ENCODE measurements at regions not wholly inside any gene's neighbourhood (a gene's known extent, or its start where the extent isn't known, plus 50 kb on each side); places are given as distances from the start of the nearest gene placed in this dataset.

DNA sequence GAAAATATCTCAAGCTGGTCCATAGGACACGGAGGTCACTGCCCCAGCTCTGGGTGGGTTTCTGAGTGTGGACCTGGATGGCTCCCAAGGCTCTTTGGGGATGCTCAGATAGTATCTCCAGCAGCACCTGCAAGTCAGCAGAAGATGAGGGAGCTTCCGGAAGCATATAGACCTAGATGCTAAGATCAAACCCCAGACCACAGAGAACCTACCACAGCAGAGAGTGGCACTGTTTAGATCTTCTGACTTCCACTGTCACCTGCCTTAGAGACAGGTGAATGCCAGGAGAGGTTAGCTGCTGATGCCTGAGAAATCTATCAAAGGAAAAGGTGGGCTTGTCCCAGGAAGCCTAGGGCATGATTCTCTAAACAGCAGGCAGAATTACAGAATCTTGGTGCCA is 105.7 kb upstream of the TRPM1 start:
- TF ChIP-seq CTCF (IDR thresholded peaks at IDR 0.05): no peak

GRCh38 chr15:31208817-31209216 is 107.3 kb upstream of the TRPM1 start:
- TF ChIP-seq CTCF (IDR thresholded peaks at IDR 0.05): no peak

GRCh38 chr15:31211353-31211752 is 109.8 kb upstream of the TRPM1 start:
- TF ChIP-seq CTCF (IDR thresholded peaks at IDR 0.05): no peak

DNA sequence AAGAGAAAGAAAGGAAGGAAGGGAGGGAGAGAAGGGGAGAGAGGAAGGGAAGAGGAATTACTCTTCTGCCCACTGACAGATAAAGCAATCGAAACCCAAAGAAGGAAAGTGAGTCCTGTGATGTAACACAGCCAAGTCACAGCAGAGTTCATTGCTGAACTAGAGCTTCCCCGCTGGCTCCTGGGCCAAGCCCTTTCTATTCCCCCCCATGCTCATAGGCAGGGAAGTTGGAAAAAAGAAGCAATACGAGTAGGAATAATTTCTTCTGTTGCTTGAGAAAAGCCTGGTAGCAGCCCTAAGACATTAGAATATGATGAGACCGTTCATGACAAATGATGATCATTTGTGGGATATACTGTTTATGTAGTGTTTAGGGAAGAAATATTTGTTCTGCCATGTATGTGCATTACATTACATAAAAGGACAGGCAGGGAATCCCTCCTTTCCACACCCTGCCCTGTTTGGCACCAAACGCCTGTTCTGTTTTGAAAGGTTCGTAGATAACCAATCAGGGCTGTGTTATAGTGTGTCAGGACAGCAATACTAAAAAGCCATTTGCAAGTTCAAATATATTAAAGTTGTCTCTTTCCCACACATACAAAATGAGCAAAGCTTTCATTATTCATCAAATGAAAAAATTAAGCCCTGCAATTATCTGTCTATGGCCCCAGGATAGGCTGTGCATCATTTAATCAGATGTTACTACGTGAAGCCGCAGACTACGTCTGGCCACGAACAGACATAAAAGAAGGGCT is 111.0 kb upstream of the TRPM1 start:
- no peak for TF ChIP-seq CTCF (IDR thresholded peaks at IDR 0.05)

DNA sequence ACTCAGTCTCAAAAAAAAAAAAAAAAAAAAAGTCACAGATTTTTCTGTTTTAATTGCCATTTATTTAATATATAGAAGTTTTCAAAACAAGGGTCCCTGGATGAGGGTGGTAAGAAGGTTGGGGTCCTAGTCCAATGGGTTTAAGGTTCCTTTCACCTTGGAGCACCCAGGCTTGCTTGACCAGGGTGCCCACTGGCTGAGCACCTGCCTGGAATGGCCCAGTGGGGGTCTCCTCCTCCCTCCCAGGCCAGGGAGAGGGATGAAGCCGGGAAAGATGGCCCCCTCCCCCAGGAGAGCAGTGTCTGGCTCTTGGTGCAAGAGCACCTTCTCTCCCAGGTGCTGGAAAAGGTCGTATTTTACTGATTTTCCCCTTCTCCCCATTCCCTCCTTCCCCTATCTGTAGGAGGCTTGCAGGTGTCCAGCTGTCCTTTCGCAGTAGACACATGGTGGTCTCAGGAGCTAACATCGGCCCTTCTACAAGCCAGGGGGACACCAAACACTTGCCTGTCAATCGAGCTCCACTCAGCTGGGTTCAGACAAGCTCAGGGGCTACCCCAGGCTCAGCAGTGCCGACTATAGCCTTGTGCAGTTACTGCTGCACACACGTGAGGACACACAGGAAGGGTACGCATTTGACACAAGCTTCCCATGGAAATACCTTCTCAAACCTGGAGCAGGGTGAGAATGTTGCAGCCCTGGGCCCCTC is 112.3 kb upstream of the KLF13 start:
- no peak for TF ChIP-seq CTCF (IDR thresholded peaks at IDR 0.05)

DNA sequence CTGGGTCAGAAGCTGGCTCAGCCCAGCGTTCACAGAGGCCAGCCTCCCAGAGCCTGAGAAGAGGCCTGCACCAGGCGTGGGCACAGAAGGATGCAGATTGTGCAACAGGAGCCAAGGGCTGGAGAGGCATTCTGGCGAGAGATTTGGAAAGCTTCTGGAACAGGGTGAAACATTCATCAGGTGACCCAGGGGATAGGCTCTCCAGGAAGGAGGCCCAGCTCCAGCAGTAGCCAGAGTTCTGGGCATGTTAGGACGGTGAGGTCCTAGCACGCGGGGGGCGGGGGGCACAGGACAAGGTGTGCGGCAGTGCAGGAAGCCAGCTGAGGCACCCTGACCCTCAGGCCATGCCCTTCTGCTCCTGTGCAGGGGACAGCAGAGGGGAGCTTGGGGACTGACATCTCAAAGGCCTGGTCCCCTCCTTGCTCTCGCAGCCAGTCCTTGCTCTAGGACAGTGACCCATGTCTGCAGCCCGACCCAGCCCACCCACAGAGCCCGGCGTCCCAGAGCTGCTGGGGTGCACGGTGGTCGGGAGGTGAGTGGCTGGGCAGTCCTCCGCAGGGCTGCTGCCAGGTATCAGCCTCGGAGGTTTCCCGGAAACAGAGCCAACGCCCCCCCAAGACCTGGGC is 111.7 kb upstream of the KLF13 start:
- TF ChIP-seq CTCF (IDR thresholded peaks at IDR 0.05): no peak

DNA sequence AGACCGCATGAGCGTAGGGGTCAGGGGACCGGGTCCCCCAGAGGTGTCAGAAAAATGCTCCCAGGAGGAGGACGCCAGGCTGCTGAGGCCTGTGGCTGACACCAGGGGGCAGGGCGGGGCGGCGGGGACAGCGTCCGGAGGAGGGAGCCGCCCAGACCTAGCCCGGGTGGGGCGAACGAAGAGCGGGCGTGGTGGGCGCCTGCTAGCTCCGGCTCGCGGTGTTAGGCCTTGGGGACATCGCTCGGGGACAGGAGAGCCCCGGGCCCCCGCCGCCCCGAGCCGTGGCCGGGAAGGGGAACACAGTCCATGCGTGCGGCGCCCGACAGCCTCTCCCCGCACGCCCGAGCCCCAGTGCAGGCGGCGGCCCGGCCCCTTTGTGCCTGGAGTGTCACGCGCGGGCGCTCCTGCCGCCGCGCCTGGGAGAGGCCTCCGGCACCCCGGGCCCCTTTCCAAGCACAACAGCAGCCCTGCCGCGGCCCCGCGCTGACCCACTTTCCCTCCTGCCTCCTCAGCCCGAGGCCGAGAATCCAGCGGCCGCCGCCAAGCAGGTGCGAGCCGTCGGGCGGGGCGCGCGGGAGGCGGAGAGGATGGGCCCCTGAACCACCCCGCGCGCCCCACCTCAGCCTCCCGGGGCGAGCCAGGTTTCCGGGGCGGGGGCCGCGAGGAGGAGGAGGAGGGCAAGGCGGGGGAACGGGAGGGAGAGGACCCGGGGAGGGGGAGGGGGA is 111.0 kb upstream of the KLF13 start:
- peak; percentile 85 for TF ChIP-seq CTCF (IDR thresholded peaks at IDR 0.05)

Measured in LNCAP (cell line).